SK-N-SH treated with all-trans-retinoic acid at 6 μM for 48 hours (cell line): ENCODE measurements at regions not wholly inside any gene's neighbourhood (a gene's known extent, or its start where the extent isn't known, plus 50 kb on each side); places are given as distances from the start of the nearest gene placed in this dataset.

ENCODE experiments used
- ATAC-seq: fragments of 200-7000 bp; cut with Tn5 transposase; 3 replicates; pipeline ENCODE4 v1.9.1; 2020; ENCODE audit warnings: mild to moderate bottlenecking, moderate library complexity
- ARNTL ChIP-seq: fragments of 450-650 bp; formaldehyde crosslinking; IDR thresholded peaks from 2 replicates; pipeline ENCODE4 v1.5.0; 2020; ENCODE audit warnings: low read depth, mild to moderate bottlenecking, moderate library complexity, borderline replicate concordance
- BACH2 ChIP-seq: fragments of 250-450 bp; sonication (Bioruptor Pico); IDR thresholded peaks from 2 replicates; pipeline ENCODE4 v1.9.0; 2021; ENCODE audit warnings: mild to moderate bottlenecking, borderline replicate concordance
- CSDC2 ChIP-seq: fragments of 250-450 bp; sonication (Bioruptor Pico); IDR thresholded peaks from 2 replicates; pipeline ENCODE4 v1.5.0; 2020; ENCODE audit warnings: mild to moderate bottlenecking, moderate library complexity
- ISL1 ChIP-seq: fragments of 250-450 bp; sonication (Bioruptor Pico); IDR thresholded peaks from 2 replicates; pipeline ENCODE4 v2.1.2; 2022; ENCODE audit warnings: mild to moderate bottlenecking, moderate library complexity
- OSR1 ChIP-seq: fragments of 250-450 bp; sonication (Bioruptor Pico); IDR thresholded peaks from 2 replicates; pipeline ENCODE4 v1.8.0; 2022; ENCODE audit warnings: moderate library complexity, mild to moderate bottlenecking, inconsistent platforms
- PPARA ChIP-seq: fragments of 250-450 bp; sonication (Bioruptor Pico); IDR thresholded peaks from 2 replicates; pipeline ENCODE4 v1.5.0; 2020; ENCODE audit warnings: mild to moderate bottlenecking, borderline replicate concordance
- RARB ChIP-seq: fragments of 250-450 bp; sonication (Bioruptor Pico); IDR thresholded peaks from 2 replicates; pipeline ENCODE4 v1.8.0; 2021; ENCODE audit warnings: mild to moderate bottlenecking, moderate library complexity
- SNAI2 ChIP-seq: fragments of 250-450 bp; sonication (Bioruptor Pico); IDR thresholded peaks from 2 replicates; pipeline ENCODE4 v1.5.0; 2020; ENCODE audit warnings: mild to moderate bottlenecking, moderate library complexity
- TCF4 ChIP-seq: fragments of 250-450 bp; sonication (Bioruptor Pico); IDR thresholded peaks from 2 replicates; pipeline ENCODE4 v1.8.0; 2021; ENCODE audit warnings: mild to moderate bottlenecking, moderate library complexity, borderline replicate concordance
- TOX ChIP-seq: fragments of 250-450 bp; sonication (Bioruptor Pico); IDR thresholded peaks from 2 replicates; pipeline ENCODE4 v1.8.0; 2021; ENCODE audit warnings: mild to moderate bottlenecking, moderate library complexity, borderline replicate concordance
- ZC3H10 ChIP-seq: fragments of 250-450 bp; sonication (Bioruptor Pico); IDR thresholded peaks from 2 replicates; pipeline ENCODE4 v1.5.1; 2021; ENCODE audit warnings: mild to moderate bottlenecking, moderate library complexity
- ZFP3 ChIP-seq: fragments of 250-450 bp; sonication (Bioruptor Pico); IDR thresholded peaks from 2 replicates; pipeline ENCODE4 v1.5.0; 2020; ENCODE audit warnings: mild to moderate bottlenecking, moderate library complexity
- ZFP30 ChIP-seq: fragments of 450-650 bp; formaldehyde crosslinking; IDR thresholded peaks from 2 replicates; pipeline ENCODE4 v1.5.0; 2022; ENCODE audit warnings: mild to moderate bottlenecking, moderate library complexity
- ZNF565 ChIP-seq: fragments of 450-650 bp; formaldehyde crosslinking; conservative IDR thresholded peaks from 2 replicates; pipeline ENCODE4 v1.5.0; 2020; ENCODE audit warnings: low read depth, mild to moderate bottlenecking, moderate library complexity
- ZNF70 ChIP-seq: fragments of 450-650 bp; formaldehyde crosslinking; IDR thresholded peaks from 2 replicates; pipeline ENCODE4 v1.5.0; 2020; ENCODE audit warnings: mild to moderate bottlenecking, moderate library complexity
- ZNF8 ChIP-seq: fragments of 450-650 bp; formaldehyde crosslinking; IDR thresholded peaks from 2 replicates; pipeline ENCODE4 v1.5.0; 2020; ENCODE audit warnings: mild to moderate bottlenecking, moderate library complexity
- TF ChIP-seq, protein P1 (sequence below): fragments of 250-450 bp; sonication (Bioruptor Pico); IDR thresholded peaks from 2 replicates; pipeline ENCODE4 v1.5.0; 2020; ENCODE audit warnings: mild to moderate bottlenecking, moderate library complexity
- TF ChIP-seq, protein P2 (sequence below): fragments of 250-450 bp; sonication (Bioruptor Pico); IDR thresholded peaks from 2 replicates; pipeline ENCODE4 v1.5.1; 2020; ENCODE audit warnings: low read depth, mild to moderate bottlenecking, moderate library complexity
- TF ChIP-seq, protein P3 (sequence below): fragments of 250-450 bp; sonication (Bioruptor Pico); IDR thresholded peaks from 2 replicates; pipeline ENCODE4 v1.8.0; 2020; ENCODE audit warnings: mild to moderate bottlenecking, moderate library complexity, borderline replicate concordance
- TF ChIP-seq, protein P4 (sequence below): fragments of 250-450 bp; sonication (Bioruptor Pico); IDR thresholded peaks from 2 replicates; pipeline ENCODE4 v1.5.1; 2021; ENCODE audit warnings: mild to moderate bottlenecking, moderate library complexity
- TF ChIP-seq, protein P5 (sequence below): fragments of 250-450 bp; sonication (Bioruptor Pico); IDR thresholded peaks from 2 replicates; pipeline ENCODE4 v1.8.0; 2021; ENCODE audit warnings: low read depth, mild to moderate bottlenecking, moderate library complexity, borderline replicate concordance

DNA sequence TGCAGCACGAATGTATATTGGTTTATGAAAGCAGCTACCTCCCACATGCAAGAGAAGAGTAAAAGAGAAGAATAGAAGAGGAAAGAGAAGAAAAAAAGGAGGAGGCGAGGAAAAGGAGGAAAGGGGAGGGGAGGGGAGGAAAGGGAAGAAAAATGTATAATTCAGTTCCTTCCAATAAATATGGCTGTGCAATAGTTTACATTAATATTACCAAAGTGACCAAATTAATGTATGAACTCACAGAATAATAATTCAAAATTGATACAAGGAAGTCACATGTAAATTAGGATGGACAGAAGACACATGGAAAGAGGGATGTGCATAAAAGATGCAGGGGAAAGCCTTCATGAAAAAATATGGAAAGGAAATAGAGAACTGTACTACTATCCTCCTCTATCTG is 172.5 kb downstream of the SLC38A4 start:
- TF ChIP-seq ZFP30 (CRISPR knock-in tag) (no peak), SNAI2 (CRISPR knock-in tag) (no peak), PPARA (CRISPR knock-in tag) (no peak), TCF4 (CRISPR knock-in tag) (no peak), ZC3H10 (no peak), BACH2 (CRISPR knock-in tag) (no peak), ISL1 (CRISPR knock-in tag) (no peak), ZFP3 (CRISPR knock-in tag) (no peak), ZNF565 (CRISPR knock-in tag) (no peak), ZNF8 (CRISPR knock-in tag) (no peak), CSDC2 (no peak), RARB (CRISPR knock-in tag) (no peak), OSR1 (CRISPR knock-in tag) (no peak), TOX (CRISPR knock-in tag) (no peak), ZNF70 (no peak)
- TF ChIP-seq, protein P1, sequence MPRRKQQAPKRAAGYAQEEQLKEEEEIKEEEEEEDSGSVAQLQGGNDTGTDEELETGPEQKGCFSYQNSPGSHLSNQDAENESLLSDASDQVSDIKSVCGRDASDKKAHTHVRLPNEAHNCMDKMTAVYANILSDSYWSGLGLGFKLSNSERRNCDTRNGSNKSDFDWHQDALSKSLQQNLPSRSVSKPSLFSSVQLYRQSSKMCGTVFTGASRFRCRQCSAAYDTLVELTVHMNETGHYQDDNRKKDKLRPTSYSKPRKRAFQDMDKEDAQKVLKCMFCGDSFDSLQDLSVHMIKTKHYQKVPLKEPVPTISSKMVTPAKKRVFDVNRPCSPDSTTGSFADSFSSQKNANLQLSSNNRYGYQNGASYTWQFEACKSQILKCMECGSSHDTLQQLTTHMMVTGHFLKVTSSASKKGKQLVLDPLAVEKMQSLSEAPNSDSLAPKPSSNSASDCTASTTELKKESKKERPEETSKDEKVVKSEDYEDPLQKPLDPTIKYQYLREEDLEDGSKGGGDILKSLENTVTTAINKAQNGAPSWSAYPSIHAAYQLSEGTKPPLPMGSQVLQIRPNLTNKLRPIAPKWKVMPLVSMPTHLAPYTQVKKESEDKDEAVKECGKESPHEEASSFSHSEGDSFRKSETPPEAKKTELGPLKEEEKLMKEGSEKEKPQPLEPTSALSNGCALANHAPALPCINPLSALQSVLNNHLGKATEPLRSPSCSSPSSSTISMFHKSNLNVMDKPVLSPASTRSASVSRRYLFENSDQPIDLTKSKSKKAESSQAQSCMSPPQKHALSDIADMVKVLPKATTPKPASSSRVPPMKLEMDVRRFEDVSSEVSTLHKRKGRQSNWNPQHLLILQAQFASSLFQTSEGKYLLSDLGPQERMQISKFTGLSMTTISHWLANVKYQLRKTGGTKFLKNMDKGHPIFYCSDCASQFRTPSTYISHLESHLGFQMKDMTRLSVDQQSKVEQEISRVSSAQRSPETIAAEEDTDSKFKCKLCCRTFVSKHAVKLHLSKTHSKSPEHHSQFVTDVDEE (CRISPR knock-in tag) = no peak
- TF ChIP-seq, protein P2, sequence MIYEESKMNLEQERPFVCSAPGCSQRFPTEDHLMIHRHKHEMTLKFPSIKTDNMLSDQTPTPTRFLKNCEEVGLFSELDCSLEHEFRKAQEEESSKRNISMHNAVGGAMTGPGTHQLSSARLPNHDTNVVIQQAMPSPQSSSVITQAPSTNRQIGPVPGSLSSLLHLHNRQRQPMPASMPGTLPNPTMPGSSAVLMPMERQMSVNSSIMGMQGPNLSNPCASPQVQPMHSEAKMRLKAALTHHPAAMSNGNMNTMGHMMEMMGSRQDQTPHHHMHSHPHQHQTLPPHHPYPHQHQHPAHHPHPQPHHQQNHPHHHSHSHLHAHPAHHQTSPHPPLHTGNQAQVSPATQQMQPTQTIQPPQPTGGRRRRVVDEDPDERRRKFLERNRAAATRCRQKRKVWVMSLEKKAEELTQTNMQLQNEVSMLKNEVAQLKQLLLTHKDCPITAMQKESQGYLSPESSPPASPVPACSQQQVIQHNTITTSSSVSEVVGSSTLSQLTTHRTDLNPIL (CRISPR knock-in tag) = no peak
- TF ChIP-seq, protein P3, sequence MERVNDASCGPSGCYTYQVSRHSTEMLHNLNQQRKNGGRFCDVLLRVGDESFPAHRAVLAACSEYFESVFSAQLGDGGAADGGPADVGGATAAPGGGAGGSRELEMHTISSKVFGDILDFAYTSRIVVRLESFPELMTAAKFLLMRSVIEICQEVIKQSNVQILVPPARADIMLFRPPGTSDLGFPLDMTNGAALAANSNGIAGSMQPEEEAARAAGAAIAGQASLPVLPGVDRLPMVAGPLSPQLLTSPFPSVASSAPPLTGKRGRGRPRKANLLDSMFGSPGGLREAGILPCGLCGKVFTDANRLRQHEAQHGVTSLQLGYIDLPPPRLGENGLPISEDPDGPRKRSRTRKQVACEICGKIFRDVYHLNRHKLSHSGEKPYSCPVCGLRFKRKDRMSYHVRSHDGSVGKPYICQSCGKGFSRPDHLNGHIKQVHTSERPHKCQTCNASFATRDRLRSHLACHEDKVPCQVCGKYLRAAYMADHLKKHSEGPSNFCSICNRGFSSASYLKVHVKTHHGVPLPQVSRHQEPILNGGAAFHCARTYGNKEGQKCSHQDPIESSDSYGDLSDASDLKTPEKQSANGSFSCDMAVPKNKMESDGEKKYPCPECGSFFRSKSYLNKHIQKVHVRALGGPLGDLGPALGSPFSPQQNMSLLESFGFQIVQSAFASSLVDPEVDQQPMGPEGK (CRISPR knock-in tag) = no peak
- TF ChIP-seq, protein P4, sequence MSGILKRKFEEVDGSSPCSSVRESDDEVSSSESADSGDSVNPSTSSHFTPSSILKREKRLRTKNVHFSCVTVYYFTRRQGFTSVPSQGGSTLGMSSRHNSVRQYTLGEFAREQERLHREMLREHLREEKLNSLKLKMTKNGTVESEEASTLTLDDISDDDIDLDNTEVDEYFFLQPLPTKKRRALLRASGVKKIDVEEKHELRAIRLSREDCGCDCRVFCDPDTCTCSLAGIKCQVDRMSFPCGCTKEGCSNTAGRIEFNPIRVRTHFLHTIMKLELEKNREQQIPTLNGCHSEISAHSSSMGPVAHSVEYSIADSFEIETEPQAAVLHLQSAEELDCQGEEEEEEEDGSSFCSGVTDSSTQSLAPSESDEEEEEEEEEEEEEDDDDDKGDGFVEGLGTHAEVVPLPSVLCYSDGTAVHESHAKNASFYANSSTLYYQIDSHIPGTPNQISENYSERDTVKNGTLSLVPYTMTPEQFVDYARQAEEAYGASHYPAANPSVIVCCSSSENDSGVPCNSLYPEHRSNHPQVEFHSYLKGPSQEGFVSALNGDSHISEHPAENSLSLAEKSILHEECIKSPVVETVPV (CRISPR knock-in tag) = no peak
- TF ChIP-seq, protein P5, sequence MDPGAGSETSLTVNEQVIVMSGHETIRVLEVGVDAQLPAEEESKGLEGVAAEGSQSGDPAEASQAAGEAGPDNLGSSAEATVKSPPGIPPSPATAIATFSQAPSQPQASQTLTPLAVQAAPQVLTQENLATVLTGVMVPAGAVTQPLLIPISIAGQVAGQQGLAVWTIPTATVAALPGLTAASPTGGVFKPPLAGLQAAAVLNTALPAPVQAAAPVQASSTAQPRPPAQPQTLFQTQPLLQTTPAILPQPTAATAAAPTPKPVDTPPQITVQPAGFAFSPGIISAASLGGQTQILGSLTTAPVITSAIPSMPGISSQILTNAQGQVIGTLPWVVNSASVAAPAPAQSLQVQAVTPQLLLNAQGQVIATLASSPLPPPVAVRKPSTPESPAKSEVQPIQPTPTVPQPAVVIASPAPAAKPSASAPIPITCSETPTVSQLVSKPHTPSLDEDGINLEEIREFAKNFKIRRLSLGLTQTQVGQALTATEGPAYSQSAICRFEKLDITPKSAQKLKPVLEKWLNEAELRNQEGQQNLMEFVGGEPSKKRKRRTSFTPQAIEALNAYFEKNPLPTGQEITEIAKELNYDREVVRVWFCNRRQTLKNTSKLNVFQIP = no peak
- ATAC-seq = no peak

DNA sequence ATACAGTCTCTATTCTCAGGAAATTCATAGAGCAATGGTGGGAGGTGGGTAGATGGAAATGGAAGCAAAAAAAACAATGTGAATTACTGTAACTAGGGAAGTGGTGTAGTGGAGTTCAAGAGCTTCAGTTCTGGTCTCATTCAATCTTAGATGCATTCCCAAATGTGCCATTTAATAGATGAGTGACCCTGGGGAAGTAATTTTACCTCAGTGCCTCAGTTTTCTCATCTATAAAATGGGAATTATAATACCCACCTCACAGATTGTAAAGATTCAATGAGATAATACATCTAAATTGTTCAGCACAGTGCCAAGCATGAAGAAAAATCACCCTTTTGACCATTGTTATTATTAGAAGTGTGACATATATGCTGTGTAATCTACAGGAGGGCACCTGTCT is 173.1 kb downstream of the SLC38A4 start:
- no peak for ATAC-seq

More for the DNA sequence above, 173.1 kb downstream of the SLC38A4 start:
- TF ChIP-seq, protein P2 (CRISPR knock-in tag) = no peak
- TF ChIP-seq ISL1 (CRISPR knock-in tag) (no peak), BACH2 (CRISPR knock-in tag) (no peak), SNAI2 (CRISPR knock-in tag) (no peak), ARNTL (no peak), RARB (CRISPR knock-in tag) (no peak), ZC3H10 (no peak)
- TF ChIP-seq, protein P4 (CRISPR knock-in tag) = no peak
